ENCODE measurements at regions not wholly inside any gene's neighbourhood (a gene's known extent, or its start where the extent isn't known, plus 50 kb on each side); places are given as distances from the start of the nearest gene placed in this dataset.

GRCh38 chr4:117512414-117512813, 427.0 kb upstream of the TRAM1L1 start:
- no peak for TF ChIP-seq FOXK2 (IDR thresholded peaks at IDR 0.05)
- TF ChIP-seq ELF4 (IDR thresholded peaks at IDR 0.05), result no peak
- TF ChIP-seq HDGF (IDR thresholded peaks at IDR 0.05; ENCODE audit: borderline replicate concordance), result no peak

All from HEK293T (cell line).